HG03457 (cell line): ENCODE measurements at regions not wholly inside any gene's neighbourhood (a gene's known extent, or its start where the extent isn't known, plus 50 kb on each side); places are given as distances from the start of the nearest gene placed in this dataset.

Source experiments
- ATAC-seq: cut with Tn5 transposase; IDR thresholded peaks from one replicate; pipeline ENCODE4 v1.9.1; 2021; ENCODE audit warnings: moderate number of reproducible peaks; ENCODE audit not compliant: unreplicated experiment

- ATAC-seq, result no peak
Observed at GRCh38 chr4:19803406-19803805, 448.3 kb upstream of the SLIT2 start.

- ATAC-seq, result no peak
Observed at GRCh38 chr4:19793831-19794230, 457.9 kb upstream of the SLIT2 start.

GRCh38 chr4:19791422-19792123 lies 460.1 kb upstream of the SLIT2 start:
- ATAC-seq, result no peak

GRCh38 chr4:19786616-19787015 lies 465.1 kb upstream of the SLIT2 start:
- ATAC-seq, result no peak

GRCh38 chr4:19783667-19784223 lies 468.0 kb upstream of the SLIT2 start:
- no peak for ATAC-seq

GRCh38 chr4:19780871-19781270 lies 470.8 kb upstream of the SLIT2 start:
- ATAC-seq, result no peak

- ATAC-seq, result no peak
Observed at GRCh38 chr4:19776929-19777328, 474.8 kb upstream of the SLIT2 start.

GRCh38 chr4:19776021-19776459 lies 475.7 kb upstream of the SLIT2 start:
- no peak for ATAC-seq

- ATAC-seq, result no peak
Observed at GRCh38 chr4:19774690-19775256, 476.9 kb upstream of the SLIT2 start.

- ATAC-seq, result no peak
Observed at GRCh38 chr4:19772581-19772980, 479.1 kb upstream of the SLIT2 start.

GRCh38 chr4:19756661-19757060 lies 495.0 kb upstream of the SLIT2 start:
- ATAC-seq, result no peak

GRCh38 chr4:19752599-19752998 lies 499.1 kb upstream of the SLIT2 start:
- ATAC-seq, result no peak

GRCh38 chr4:19748519-19749479 lies 502.9 kb upstream of the SLIT2 start:
- no peak for ATAC-seq

GRCh38 chr4:19746377-19746776 lies 505.3 kb upstream of the SLIT2 start:
- no peak for ATAC-seq

- no peak for ATAC-seq
Observed at GRCh38 chr4:19743115-19743638, 508.5 kb upstream of the SLIT2 start.

- no peak for ATAC-seq
Observed at GRCh38 chr4:19739101-19739651, 512.5 kb upstream of the SLIT2 start.

- no peak for ATAC-seq
Observed at GRCh38 chr4:19736968-19737756, 514.5 kb upstream of the SLIT2 start.

- no peak for ATAC-seq
Observed at GRCh38 chr4:19735012-19735411, 516.7 kb upstream of the SLIT2 start.

- no peak for ATAC-seq
Observed at GRCh38 chr4:19729886-19730651, 521.6 kb upstream of the SLIT2 start.
